H1 (cell line): ENCODE measurements at regions not wholly inside any gene's neighbourhood (a gene's known extent, or its start where the extent isn't known, plus 50 kb on each side); places are given as distances from the start of the nearest gene placed in this dataset.

ENCODE experiments used
- POLR2AphosphoS5 ChIP-seq: IDR thresholded peaks from 2 replicates; pipeline ENCODE4 v1.6.1; 2011; ENCODE audit warnings: low read depth, low read length
- ZNF274 ChIP-seq: IDR thresholded peaks from 2 replicates; pipeline ENCODE4 v1.7.0; 2012; ENCODE audit warnings: low read length, borderline replicate concordance; ENCODE audit errors: extremely low read depth

DNA sequence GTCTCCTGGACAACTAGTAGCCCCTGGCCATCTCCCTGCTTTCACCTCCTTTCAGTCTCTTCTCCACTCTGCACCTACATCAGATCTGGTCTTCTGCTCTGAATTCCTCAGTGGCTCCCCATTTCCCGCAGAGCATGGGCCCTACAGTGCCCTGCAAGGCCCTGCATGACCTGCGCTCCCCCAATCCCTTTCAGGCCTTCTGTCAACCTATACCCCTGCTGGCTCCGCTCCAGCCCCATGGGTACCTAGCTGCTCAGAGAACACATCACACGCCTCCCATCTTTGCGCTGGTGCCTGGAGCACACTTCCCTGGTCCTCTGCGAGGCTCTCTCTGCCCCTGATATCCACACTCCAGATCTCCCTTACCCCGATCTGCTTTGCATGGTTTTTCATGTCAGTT lies 145.2 kb downstream of the KATNIP start (continued):
- TF ChIP-seq ZNF274 (no peak), POLR2AphosphoS5 (no peak)
